ENCODE measurements at regions not wholly inside any gene's neighbourhood (a gene's known extent, or its start where the extent isn't known, plus 50 kb on each side); places are given as distances from the start of the nearest gene placed in this dataset.

DNA sequence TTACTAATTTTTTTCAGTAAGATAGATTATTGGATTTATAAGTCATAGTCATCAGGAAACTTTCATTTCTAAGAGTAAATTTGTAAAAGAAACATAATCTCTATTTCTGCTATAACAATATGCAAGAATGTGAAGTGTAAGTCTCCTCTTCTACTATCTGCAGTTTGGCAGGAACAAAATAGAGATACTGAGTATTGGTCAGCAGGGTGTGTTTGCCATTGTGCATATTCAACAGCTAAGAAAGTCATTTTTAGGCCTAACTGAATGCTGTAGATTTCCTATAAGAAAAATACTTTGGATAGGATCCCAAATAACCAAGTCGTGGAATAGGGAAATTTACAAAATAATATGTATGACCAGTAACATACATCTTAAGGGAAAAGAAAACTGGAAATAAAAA is 253.3 kb upstream of the EPHA5 start:
- TF ChIP-seq, protein P1, sequence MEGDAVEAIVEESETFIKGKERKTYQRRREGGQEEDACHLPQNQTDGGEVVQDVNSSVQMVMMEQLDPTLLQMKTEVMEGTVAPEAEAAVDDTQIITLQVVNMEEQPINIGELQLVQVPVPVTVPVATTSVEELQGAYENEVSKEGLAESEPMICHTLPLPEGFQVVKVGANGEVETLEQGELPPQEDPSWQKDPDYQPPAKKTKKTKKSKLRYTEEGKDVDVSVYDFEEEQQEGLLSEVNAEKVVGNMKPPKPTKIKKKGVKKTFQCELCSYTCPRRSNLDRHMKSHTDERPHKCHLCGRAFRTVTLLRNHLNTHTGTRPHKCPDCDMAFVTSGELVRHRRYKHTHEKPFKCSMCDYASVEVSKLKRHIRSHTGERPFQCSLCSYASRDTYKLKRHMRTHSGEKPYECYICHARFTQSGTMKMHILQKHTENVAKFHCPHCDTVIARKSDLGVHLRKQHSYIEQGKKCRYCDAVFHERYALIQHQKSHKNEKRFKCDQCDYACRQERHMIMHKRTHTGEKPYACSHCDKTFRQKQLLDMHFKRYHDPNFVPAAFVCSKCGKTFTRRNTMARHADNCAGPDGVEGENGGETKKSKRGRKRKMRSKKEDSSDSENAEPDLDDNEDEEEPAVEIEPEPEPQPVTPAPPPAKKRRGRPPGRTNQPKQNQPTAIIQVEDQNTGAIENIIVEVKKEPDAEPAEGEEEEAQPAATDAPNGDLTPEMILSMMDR (conservative IDR thresholded peaks at IDR 0.05 in 1 of 2, IDR thresholded peaks at IDR 0.05 in 1 of 2; ENCODE audit: extremely low read depth in 1 of 2, insufficient read depth in 1 of 2, low read depth in 1 of 2, low read length in 2 of 2) = no peak
- TF ChIP-seq EZH2 (IDR thresholded peaks at IDR 0.05; ENCODE audit: borderline replicate concordance, low read length) = no peak
